SH-SY5Y (cell line): ENCODE measurements at regions not wholly inside any gene's neighbourhood (a gene's known extent, or its start where the extent isn't known, plus 50 kb on each side); places are given as distances from the start of the nearest gene placed in this dataset.

Source experiments
- GATA2 ChIP-seq: IDR thresholded peaks from 2 replicates; pipeline ENCODE4 v1.6.1; 2011; ENCODE audit warnings: mild to moderate bottlenecking, low read depth, low read length
- GATA3 ChIP-seq: IDR thresholded peaks from 2 replicates; pipeline ENCODE4 v1.6.1; 2011; ENCODE audit warnings: low read depth, mild to moderate bottlenecking, low read length, moderate library complexity

DNA sequence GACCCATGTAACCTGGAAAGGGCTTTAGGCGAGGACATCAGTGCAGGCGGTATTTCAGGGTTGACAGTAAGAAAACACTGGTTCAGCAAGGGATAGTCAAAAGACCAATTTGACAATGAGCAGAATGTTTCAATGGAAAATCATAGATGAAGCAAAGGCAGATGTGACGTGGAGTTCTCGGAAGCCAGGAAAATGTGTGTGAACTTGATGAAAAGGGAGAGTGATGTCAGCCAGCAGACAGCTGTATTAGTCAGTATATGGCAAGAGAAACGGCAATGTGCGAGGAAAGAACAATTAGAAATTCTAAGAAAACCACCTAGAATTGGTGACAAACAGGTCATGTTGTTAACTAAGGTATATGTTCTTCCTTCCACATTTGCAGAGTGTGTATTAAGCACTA is 503.9 kb upstream of the DAB2 start:
- no peak for TF ChIP-seq GATA2
- TF ChIP-seq GATA3: no peak
